Testis (tissue), 2 donors: ENCODE measurements at regions not wholly inside any gene's neighbourhood (a gene's known extent, or its start where the extent isn't known, plus 50 kb on each side); places are given as distances from the start of the nearest gene placed in this dataset.
A peak's percentile ranks its signal among the peaks of the same experiment; 100 is the strongest.

Source experiments
- DNase-seq: peaks from one replicate; pipeline ENCODE4 v3.0.0-alpha.2; 2019
- H3K27ac ChIP-seq, 2 donors: fragments of 200-600 bp; sonication (generic); one replicate each; pipeline ENCODE4 v1.5.1; 2019
- H3K27me3 ChIP-seq: fragments of 200-600 bp; sonication (generic); one replicate; pipeline ENCODE4 v1.5.1; 2019
- H3K36me3 ChIP-seq: fragments of 200-600 bp; sonication (generic); one replicate; pipeline ENCODE4 v1.5.1; 2017; ENCODE audit warnings: low read depth; ENCODE audit errors: missing control alignments
- H3K4me1 ChIP-seq: fragments of 200-600 bp; sonication (generic); one replicate; pipeline ENCODE4 v1.5.1; 2019
- H3K4me3 ChIP-seq, 2 donors: fragments of 200-600 bp; sonication (generic); one replicate each; pipeline ENCODE4 v1.5.1; 2017 to 2019
- H3K9me3 ChIP-seq: fragments of 200-600 bp; sonication (generic); one replicate; pipeline ENCODE4 v1.5.1; 2017
- POLR2A ChIP-seq: fragments of 450-650 bp; IDR thresholded peaks from one replicate; pipeline ENCODE4 v1.6.1; 2017; ENCODE audit warnings: antibody characterized with exemption, mild to moderate bottlenecking, moderate library complexity
- WGBS, 2 donors: methylation state at CpG; one replicate each; pipeline ENCODE4 v1.1.5; 2018; 5-methylcytosine and 5-hydroxymethylcytosine counted together
- intact Hi-C: fragments of 100-400 bp; cut with DNase I; formaldehyde crosslinking; loops from one replicate; pipeline ENCODE4 v1.15.1; 2023; ENCODE audit warnings: low total_unique reads
- TF ChIP-seq, protein P1 (sequence below), 3 experiments: fragments of 450-650 bp in 2 of 3; fragments of 200-600 bp in 1 of 3; sonication (generic) in 1 of 3; IDR thresholded peaks; one replicate each; pipeline ENCODE4 v1.5.1; 2016 to 2019; ENCODE audit warnings: antibody characterized with exemption in 3 of 3, mild to moderate bottlenecking in 2 of 3, moderate library complexity in 1 of 3

GRCh38 chr9:129486756-129487657 is 133.9 kb downstream of the C9orf50 start:
- WGBS, 2 donors, result 40 to 55% methylated on average over 9 to 13 of the region's 13 CpGs
- intact Hi-C loops, result loop anchor here (10.0 kb wide), 1 partner anchor 342 kb away; no protein-coding TSS in a partner anchor
- no peak overlapping the region for H3K4me3 ChIP-seq

GRCh38 chr9:129485145-129485774 is 135.6 kb downstream of the C9orf50 start:
- Histone ChIP-seq H3K27me3 (no peaks in the 10 kb centered on the region), H3K4me1 (peaks cover 87% of the 10 kb centered on the region), H3K36me3 (no peaks in the 10 kb centered on the region), H3K27ac (peak overlapping the region; percentile 97 to 98), H3K4me3 (no peak overlapping the region), H3K9me3 (no peaks in the 10 kb centered on the region)
- WGBS, 2 donors, result 71 to 76% methylated on average over 9 of the region's 9 CpGs
- TF ChIP-seq, protein P1, sequence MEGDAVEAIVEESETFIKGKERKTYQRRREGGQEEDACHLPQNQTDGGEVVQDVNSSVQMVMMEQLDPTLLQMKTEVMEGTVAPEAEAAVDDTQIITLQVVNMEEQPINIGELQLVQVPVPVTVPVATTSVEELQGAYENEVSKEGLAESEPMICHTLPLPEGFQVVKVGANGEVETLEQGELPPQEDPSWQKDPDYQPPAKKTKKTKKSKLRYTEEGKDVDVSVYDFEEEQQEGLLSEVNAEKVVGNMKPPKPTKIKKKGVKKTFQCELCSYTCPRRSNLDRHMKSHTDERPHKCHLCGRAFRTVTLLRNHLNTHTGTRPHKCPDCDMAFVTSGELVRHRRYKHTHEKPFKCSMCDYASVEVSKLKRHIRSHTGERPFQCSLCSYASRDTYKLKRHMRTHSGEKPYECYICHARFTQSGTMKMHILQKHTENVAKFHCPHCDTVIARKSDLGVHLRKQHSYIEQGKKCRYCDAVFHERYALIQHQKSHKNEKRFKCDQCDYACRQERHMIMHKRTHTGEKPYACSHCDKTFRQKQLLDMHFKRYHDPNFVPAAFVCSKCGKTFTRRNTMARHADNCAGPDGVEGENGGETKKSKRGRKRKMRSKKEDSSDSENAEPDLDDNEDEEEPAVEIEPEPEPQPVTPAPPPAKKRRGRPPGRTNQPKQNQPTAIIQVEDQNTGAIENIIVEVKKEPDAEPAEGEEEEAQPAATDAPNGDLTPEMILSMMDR (IDR thresholded peaks at IDR 0.05), result no peak
- TF ChIP-seq POLR2A, result no peak
- intact Hi-C loops, result loop anchor here (10.0 kb wide), 1 partner anchor 340 kb away; no protein-coding TSS in a partner anchor
- no peak for DNase-seq

More at GRCh38 chr9:129486756-129487657, 133.9 kb downstream of the C9orf50 start:
- DNase-seq, result peak; percentile 91
- peak overlapping the region; percentile 97 to 98 for H3K27ac ChIP-seq
- no peaks in the 10 kb centered on the region for H3K27me3 ChIP-seq
- H3K36me3 ChIP-seq, result no peaks in the 10 kb centered on the region
- peaks cover 87% of the 10 kb centered on the region for H3K4me1 ChIP-seq
- H3K9me3 ChIP-seq, result no peaks in the 10 kb centered on the region
- TF ChIP-seq, protein P1 (IDR thresholded peaks at IDR 0.05), result no peak
- TF ChIP-seq POLR2A, result no peak

GRCh38 chr9:129484352-129485000 is 136.4 kb downstream of the C9orf50 start:
- Histone ChIP-seq H3K4me1 (peaks cover 87% of the 10 kb centered on the region), H3K36me3 (no peaks in the 10 kb centered on the region), H3K4me3 (no peak overlapping the region), H3K27me3 (no peaks in the 10 kb centered on the region), H3K9me3 (no peaks in the 10 kb centered on the region), H3K27ac (peak overlapping the region; percentile 97 to 99)
- TF ChIP-seq POLR2A, result no peak
- TF ChIP-seq, protein P1 (IDR thresholded peaks at IDR 0.05), result no peak
- 68 to 75% methylated on average over 11 of the region's 11 CpGs for WGBS, 2 donors
- DNase-seq, result no peak
- intact Hi-C loops, result loop anchor here (10.0 kb wide), 1 partner anchor 340 kb away; no protein-coding TSS in a partner anchor

DNA sequence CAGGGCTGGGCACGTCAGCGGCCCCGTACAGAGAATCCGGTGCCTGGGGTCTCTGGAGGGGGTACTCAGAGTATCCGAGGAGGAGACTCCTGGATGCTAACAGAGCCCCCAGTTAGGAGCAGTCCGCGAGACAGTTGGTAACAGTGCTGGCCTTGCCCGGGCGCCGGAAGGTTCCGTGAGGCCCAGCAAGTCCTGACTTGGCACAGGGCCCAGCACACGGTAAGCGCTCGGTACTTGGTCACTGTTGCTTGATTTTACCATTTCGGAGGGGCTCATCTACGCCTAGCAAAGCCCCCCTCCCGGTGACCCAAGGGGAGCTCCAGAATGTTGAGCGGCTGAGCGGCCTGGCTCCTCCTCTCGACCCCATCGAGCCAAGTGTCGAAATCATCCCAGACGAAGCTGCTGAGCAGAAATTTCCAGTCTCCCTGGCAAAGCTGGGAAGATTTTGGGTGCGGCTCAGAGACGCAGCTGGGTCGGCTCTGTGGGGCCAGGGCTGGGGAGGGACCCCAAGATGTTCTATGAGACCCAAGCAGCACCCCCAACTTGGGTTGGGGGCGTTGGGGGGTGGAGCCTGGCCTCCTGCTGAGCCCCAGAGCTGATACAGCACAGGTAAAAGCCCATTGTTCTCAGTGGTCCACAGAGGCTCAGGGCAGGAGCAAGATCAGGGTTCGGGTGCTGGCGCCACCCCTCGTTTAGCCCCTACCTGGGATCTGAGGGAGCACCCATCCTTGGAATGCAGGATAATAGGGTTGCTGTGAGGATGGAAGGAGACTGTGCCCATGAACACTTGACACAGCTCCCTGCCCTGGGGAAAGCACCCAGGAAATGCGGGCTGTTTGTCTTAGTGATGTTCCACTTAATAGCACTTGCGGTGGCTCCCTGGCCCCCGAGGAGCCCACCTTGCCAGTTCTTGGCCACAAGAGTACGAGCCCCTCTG is 137.2 kb downstream of the C9orf50 start:
- peak; percentile 89 for DNase-seq
- Histone ChIP-seq H3K27ac (peak overlapping the region; percentile 97 to 99), H3K4me3 (peak overlapping the region; percentile 50 to 70), H3K9me3 (no peaks in the 10 kb centered on the region), H3K36me3 (no peaks in the 10 kb centered on the region), H3K4me1 (peaks cover 84% of the 10 kb centered on the region), H3K27me3 (no peaks in the 10 kb centered on the region)
- intact Hi-C loops, result loop anchor here (10.0 kb wide), 1 partner anchor 339 kb away; no protein-coding TSS in a partner anchor
- TF ChIP-seq POLR2A, result peak; percentile 18
- TF ChIP-seq, protein P1 (IDR thresholded peaks at IDR 0.05), result no peak
- WGBS, 2 donors, result 0 to 14% methylated on average over 6 to 34 of the region's 34 CpGs
